GM18867 (cell line): ENCODE measurements at regions not wholly inside any gene's neighbourhood (a gene's known extent, or its start where the extent isn't known, plus 50 kb on each side); places are given as distances from the start of the nearest gene placed in this dataset.
"Not testable (repeated sequence)": the region's sequence is repeated elsewhere in the genome, so short reads cannot be mapped to it uniquely, and the experiment has no call there.

ENCODE experiments used
- ATAC-seq: cut with Tn5 transposase; IDR thresholded peaks from one replicate; pipeline ENCODE4 v1.9.1; 2021; ENCODE audit warnings: mild to moderate bottlenecking, moderate library complexity; ENCODE audit not compliant: unreplicated experiment

DNA sequence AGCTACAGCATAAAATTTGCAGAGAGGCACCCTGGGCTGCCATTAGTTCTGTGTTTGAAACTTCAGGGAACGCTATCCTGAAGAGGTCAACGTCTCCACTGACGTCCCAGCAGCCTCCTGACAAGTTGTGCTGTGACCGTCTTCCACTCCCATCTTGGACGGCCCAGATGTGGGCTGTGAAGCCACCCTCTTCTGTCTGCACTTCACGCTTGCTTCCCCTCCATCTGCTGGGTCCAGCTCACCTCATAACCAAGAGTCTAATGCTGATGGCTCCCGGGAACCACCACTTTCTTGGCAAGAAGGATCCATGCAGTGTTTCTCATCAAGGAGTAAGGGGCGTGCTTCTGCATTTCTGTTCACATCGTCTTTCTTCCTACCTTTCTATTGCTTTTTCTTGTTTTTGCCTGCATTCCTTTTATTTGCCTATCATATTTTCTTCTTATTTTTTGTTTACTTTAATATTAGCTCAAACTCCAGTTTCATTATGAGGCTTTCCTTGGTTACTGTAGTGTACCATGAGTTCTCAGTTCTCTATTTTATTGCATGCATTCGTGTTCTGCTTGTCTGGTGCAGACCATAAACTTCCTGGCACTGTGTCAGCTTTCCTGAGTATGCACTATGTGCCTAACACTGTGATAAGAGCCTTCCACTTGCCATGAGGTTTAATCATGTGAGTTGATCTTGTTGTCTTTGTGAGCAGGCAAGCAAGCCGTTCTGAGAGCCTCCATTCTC is 631.8 kb upstream of the RAB6C start:
- ATAC-seq: peak; percentile 99

GRCh38 chr2:129354631-129355030 is 624.8 kb upstream of the RAB6C start:
- ATAC-seq: no peak

DNA sequence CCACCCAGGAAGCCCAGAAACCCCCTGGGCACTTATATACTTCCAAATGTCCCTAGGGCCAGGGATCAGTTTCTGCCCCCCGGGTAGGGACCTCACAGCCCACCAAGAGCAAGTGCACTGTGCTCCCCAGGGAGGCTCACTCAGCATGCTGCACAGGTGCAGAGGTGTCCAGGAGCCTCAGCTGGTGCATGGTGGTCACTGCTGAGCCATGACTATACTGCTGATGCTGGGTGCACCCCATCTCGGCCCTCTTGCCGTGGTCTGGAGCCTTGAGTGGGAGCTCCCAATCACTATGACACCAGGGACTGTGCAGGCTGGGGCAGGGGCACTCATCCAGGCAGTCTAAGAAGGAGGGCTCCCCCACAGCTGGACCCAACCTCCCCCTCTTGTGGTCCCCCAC is 617.8 kb upstream of the RAB6C start:
- ATAC-seq: no peak

- no peak for ATAC-seq
Observed at GRCh38 chr2:129366263-129366662, 613.2 kb upstream of the RAB6C start.

DNA sequence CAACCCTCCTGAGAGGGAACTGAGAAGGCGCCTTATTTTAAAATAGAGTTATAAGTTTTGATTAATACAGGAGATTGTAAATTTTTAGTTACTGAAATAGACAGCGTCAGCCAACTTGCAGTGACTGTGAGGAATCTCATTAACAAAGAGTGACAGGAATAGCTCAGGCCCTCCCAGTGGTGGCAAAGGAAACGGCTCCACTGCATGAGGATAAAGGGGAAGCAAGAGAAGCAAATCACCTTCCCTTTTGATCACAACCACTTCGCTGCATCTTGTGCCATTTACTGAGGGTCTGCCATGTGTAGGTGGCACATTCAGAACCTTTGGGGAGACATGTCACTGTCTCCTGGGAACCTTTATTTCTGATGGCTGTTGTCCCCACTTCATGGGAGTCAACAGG is 612.4 kb upstream of the RAB6C start:
- ATAC-seq: no peak

DNA sequence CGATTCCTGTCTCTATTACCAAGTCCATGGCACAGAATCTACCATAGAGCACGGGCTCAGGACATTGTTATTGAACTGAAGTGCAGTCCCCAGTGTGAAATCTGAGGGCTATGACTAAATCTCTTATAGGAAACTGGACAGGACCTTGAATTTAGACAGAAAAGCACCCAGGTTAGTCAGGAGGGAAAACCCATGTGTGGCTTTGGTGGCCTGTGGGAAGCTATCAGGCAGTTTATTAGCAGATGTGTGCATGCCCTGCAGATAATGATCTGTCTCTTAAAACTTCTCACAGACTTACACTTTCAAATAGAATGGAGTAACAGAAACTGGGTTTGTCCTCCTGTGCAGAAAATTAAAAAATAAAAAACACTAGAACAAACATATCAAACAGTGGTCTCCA is 610.0 kb upstream of the RAB6C start:
- ATAC-seq: no peak

- no peak for ATAC-seq
Observed at GRCh38 chr2:129374452-129374851, 605.0 kb upstream of the RAB6C start.

DNA sequence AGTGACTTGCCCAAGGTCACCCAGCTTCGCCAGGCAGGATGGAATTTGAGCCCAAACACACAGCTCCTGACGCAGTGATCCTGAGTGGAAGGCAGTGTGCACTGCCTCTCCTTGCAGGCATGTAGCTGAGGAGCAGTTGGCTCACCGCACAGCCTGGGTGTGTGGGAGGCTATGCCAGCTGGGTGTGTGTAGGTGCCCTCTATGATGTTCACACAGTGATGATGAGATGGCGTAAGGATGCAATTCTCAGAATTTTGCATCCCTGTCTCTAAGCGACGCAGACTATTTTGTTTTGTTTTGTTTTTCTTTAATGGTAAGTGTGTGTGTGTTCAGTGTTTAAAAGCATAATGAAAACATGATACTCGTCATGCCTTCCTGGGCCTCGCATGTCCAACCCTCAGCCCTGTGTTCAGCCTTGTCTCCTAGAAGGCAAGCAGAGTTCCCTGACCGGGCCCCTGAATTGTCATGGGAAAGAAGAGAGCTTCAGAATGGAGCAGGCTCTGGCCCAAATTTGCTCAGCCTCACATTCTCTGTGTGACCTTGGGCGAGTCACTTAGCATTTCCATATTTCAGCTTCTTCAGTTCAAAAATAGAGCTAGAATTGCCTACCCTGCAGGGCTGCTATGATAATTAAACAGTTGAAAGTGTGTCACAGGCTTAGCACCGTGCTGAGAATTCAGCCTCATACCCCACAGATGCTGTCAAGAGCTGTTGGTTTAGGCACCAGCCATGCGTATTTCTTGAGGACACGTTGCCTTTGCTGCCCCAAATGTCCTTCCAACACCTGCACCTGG is 603.6 kb upstream of the RAB6C start:
- no peak for ATAC-seq

- no peak for ATAC-seq
Observed at GRCh38 chr2:129376426-129377077, 602.9 kb upstream of the RAB6C start.

DNA sequence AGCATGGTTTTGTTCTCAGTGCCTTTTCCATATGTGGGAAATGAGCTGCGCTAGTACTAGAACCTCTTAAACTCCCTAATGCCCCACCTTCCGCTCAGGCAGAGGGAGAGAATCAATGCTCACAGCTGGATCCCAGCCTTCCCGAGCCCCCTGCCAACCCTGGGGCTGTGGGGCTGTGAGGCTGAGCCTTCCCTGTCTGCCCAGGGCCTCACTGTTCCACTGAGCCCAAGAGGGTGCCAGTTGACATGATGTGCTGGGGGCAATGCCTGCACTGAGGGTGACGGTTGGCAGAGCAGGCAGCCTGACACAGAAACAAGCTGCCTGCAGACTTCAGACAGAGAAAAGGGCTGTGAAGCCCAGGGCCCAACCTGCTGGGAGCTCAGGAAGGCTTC is 602.4 kb upstream of the RAB6C start:
- no peak for ATAC-seq

DNA sequence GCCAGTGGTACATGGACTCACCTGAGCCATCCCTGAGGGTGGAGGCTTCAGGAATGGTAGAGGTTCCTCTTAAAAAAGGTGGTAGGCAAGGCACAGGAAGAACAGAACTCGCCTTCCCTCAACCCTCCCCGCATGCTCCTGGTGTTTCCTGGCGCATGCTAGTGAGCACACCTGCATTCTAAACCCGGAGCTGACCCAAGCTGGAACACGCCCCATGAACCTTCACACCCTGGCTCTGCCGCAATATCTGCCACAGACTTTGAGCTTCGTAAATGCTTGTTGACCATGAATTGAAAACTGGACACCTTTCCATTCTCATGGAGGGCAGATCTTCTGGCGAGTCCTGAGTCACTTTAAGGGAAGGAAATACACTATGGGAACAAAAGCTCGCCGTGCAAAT is 601.3 kb upstream of the RAB6C start:
- no peak for ATAC-seq

- ATAC-seq: peak; percentile 77
Observed at GRCh38 chr2:129379411-129379810, 600.1 kb upstream of the RAB6C start.

- no peak for ATAC-seq
Observed at GRCh38 chr2:129381789-129382188, 597.7 kb upstream of the RAB6C start.

GRCh38 chr2:129388870-129389269 is 590.6 kb upstream of the RAB6C start:
- ATAC-seq: peak; percentile 43

- no peak for ATAC-seq
Observed at GRCh38 chr2:129393816-129394215, 585.6 kb upstream of the RAB6C start.

DNA sequence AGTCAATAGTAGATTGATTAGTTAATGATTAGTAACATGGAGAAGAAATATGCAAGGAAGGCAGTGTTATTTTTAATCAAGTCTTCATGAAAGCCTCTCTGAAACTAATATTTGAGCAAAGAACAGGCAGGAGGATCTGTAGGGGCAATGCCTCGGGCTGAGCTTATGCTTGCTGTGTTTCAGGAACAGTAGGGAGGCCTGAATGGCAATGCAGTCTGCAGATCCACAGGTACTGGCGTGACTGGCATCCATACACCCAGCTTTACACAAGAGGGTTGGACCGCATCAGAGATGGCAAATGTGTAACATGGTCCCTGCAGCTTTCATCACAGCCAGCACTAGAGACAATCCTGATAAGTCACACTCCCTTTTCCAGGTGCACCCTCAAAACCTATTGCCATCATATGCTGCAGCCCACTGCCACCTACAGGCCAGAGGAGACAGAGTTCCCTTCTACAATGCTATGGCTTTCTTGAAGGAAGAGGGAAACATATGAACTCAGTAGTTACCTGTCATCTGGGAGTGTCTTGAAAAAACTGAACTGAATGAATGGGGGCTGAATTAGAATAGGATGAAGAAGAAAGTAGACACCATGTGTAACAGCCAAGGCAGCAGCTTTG is 582.4 kb upstream of the RAB6C start:
- peak; percentile 78 for ATAC-seq

DNA sequence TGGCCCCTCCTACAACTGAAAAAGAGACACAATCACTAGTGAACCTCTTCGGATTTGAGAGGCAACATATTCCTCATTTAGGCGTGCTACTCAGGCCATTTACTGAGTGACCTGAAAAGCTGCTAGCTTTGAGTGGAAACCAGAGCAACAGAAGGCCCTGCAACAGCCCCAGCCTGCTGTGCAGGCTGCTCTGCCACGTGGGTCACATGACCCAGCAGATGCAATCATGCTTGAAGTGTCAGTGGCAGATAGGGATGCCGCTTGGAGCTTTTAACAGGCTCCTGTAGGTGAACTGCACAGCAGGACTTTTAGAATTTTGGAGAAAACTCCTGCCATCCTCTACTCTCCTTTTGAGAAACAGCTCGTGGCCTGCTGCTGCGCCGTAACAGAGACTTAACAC is 578.6 kb upstream of the RAB6C start:
- ATAC-seq: peak; percentile 46

GRCh38 chr2:129402076-129402475 is 577.4 kb upstream of the RAB6C start:
- no peak for ATAC-seq

DNA sequence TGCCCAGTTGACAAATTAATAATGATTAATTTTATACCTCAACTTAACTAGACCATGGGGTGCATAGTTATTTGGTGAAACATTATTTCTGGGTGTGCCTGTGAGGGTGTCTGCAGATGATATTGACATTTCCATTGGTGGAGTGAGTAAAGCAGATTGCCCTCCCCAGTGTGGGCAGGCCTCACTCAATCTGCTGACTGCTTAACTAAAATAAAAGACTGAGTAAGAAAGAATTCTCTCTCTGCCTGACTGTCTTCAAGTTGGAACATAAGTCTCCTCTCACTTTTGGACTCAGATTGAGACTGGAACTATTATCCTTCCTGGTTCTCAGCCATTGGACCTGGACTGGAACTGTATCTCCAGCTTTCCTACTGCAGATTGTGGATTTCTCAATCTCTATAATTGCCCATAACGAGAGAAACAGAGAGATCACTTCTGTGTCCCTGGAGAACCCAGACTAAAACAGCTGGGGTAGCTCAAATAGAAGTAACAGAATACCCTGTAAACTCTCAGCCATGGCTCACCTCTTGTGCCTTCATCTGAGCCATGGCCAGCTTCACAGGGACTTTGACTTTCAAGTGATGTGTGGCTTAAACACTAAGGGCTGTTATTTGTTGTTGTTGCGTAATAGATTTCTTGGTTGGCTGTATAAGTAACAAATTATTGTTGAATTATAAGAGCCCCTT is 575.3 kb upstream of the RAB6C start:
- no peak for ATAC-seq

GRCh38 chr2:129408570-129408969 is 570.9 kb upstream of the RAB6C start:
- no peak for ATAC-seq

DNA sequence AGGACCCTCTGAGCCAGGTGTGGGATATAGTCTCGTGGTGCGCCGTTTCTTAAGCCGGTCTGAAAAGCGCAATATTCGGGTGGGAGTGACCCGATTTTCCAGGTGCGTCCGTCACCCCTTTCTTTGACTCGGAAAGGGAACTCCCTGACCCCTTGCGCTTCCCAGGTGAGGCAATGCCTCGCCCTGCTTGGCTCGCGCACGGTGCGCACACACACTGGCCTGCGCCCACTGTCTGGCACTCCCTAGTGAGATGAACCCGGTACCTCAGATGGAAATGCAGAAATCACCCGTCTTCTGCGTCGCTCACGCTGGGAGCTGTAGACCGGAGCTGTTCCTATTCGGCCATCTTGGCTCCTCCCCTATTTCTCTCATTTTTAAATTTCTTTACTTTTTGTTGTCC is 562.4 kb upstream of the RAB6C start:
- ATAC-seq: not testable (repeated sequence)
